Central memory CD8-positive, alpha-beta T cell (primary cell): ENCODE measurements at regions not wholly inside any gene's neighbourhood (a gene's known extent, or its start where the extent isn't known, plus 50 kb on each side); places are given as distances from the start of the nearest gene placed in this dataset.
"Not testable (repeated sequence)": the region's sequence is repeated elsewhere in the genome, so short reads cannot be mapped to it uniquely, and the experiment has no call there.

Experiments
- ATAC-seq: fragments of 150-1000 bp; cut with Tn5 transposase; replicated peaks from 2 replicates; pipeline ENCODE4 v1.10.0; 2022; ENCODE audit warnings: mild to moderate bottlenecking, moderate FRiP score, moderate number of reproducible peaks; ENCODE audit not compliant: poor library complexity, severe bottlenecking; ENCODE audit errors: extremely low read depth
- DNase-seq, 2 donors: peaks; one replicate each; pipeline ENCODE4 v3.0.0; 2021; ENCODE audit warnings: low spot score in 2 of 2
- H3K27ac Mint-ChIP-seq: one replicate; pipeline ENCODE4 v1.8.0; 2022; ENCODE audit warnings: low read depth, mild to moderate bottlenecking, moderate library complexity, mixed read lengths
- H3K27me3 Mint-ChIP-seq: one replicate; pipeline ENCODE4 v1.8.0; 2022; ENCODE audit warnings: mixed read lengths
- H3K36me3 Mint-ChIP-seq: one replicate; pipeline ENCODE4 v1.8.0; 2022; ENCODE audit warnings: mild to moderate bottlenecking, moderate library complexity, mixed read lengths; ENCODE audit not compliant: insufficient read depth
- H3K4me1 Mint-ChIP-seq: one replicate; pipeline ENCODE4 v1.8.0; 2022; ENCODE audit warnings: mixed read lengths
- H3K4me3 Mint-ChIP-seq: one replicate; pipeline ENCODE4 v1.8.0; 2022; ENCODE audit warnings: mild to moderate bottlenecking, moderate library complexity, mixed read lengths
- H3K9me3 Mint-ChIP-seq: one replicate; pipeline ENCODE4 v1.8.0; 2022; ENCODE audit warnings: mixed read lengths

DNA sequence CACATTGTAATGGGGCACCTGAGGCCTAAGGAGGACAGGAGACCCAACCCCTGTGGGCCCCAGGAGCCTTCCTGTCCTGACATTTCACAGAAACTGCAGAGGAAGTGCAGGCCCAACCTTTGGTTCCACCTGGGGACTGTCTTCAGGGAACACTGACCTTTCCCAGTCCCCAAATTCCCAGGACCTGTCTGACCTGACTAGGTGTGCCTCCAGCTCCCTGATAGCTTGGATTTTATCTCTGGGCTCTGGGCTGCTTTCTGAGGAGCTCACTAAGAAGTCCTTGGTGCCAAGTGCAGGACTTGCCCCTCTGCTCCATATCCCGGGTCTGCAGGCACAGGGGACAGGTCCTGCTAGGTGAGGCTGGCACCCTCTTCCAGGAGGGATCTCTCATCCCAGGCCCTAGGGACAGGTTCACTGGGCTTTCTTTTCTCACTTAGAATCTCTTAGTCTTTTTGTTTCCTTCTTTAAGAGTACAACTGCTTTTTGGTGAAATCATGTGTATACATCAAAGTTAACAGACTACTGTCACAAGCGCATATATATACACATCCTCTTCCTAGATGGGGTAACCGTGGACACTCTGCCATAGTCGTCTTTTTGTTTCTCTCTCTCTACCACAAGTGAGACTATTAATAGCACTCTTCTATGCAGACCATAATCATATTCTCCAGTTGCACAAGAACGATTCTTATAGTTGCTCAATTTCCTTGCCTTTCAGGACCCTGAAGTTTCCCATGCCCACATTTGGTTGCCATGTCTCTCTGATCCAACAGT, 72.0 kb upstream of the IGLL5 start:
- no peak for DNase-seq

DNA sequence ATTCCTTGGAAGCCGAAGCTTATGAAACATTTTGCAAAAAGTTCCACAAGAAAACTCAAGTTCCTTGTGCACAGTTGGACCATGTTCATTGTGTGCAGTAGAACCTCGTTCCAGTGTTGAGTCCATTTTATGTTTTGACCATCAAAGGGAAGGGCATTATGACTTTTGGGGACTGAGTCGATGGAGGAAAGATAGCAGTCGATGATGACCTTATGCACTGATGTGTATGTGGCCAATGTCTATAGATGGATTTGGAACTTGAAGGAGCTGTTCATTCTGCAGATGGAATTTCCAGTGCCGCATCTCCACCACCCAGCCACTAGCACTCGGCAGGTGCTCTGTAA, 71.5 kb upstream of the IGLL5 start:
- Mint-ChIP-seq H3K4me1 (peaks cover 90% of the 10 kb centered on the region), H3K27me3 (no peaks in the 10 kb centered on the region), H3K9me3 (no peaks in the 10 kb centered on the region), H3K36me3 (peaks cover 3% of the 10 kb centered on the region), H3K4me3 (peak overlapping the region; percentile 16), H3K27ac (peak overlapping the region; percentile 82)
- DNase-seq (no peak), ATAC-seq (no peak)

More for the DNA sequence above, 72.0 kb upstream of the IGLL5 start:
- Mint-ChIP-seq H3K4me1 (peaks cover 90% of the 10 kb centered on the region), H3K9me3 (no peaks in the 10 kb centered on the region), H3K27me3 (no peaks in the 10 kb centered on the region), H3K27ac (peak overlapping the region; percentile 82), H3K36me3 (peaks cover 3% of the 10 kb centered on the region), H3K4me3 (peak overlapping the region; percentile 16)
- peak; percentile 42 for ATAC-seq

DNA sequence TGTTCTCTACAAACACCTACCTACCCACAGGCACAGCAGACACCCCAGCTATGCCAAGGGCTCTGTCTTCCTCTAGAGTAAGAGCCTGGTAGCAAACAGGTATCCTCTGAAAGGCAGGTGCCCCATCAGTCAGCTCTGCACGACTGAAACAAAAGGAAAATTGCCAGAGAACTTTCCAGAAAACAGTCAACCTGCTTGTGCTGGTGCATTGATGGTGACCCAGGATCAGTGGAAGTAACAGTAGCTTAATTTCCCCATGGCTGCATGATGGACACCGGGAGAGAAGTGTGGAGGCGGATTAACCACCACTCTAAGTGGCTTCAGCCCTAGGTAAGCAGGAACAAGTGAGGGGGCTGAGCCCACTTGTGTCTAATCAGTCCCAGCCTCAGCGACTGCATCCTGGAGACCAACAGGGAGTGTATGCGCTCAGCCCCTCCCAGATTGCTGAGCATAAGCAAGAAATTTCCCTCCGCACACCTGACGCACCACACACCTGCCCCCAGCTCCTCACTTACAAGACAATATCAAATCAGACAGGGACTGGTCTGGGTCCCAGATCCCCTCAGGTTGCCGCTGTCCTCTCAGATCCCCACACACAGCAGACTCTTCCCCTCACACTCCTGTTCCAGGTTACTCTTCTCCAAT, 70.7 kb upstream of the IGLL5 start:
- Mint-ChIP-seq H3K36me3 (peaks cover 3% of the 10 kb centered on the region), H3K27ac (peak overlapping the region; percentile 82), H3K4me3 (peak overlapping the region; percentile 10), H3K27me3 (no peaks in the 10 kb centered on the region), H3K9me3 (no peaks in the 10 kb centered on the region), H3K4me1 (peaks cover 95% of the 10 kb centered on the region)
- ATAC-seq (no peak), DNase-seq (no peak)

DNA sequence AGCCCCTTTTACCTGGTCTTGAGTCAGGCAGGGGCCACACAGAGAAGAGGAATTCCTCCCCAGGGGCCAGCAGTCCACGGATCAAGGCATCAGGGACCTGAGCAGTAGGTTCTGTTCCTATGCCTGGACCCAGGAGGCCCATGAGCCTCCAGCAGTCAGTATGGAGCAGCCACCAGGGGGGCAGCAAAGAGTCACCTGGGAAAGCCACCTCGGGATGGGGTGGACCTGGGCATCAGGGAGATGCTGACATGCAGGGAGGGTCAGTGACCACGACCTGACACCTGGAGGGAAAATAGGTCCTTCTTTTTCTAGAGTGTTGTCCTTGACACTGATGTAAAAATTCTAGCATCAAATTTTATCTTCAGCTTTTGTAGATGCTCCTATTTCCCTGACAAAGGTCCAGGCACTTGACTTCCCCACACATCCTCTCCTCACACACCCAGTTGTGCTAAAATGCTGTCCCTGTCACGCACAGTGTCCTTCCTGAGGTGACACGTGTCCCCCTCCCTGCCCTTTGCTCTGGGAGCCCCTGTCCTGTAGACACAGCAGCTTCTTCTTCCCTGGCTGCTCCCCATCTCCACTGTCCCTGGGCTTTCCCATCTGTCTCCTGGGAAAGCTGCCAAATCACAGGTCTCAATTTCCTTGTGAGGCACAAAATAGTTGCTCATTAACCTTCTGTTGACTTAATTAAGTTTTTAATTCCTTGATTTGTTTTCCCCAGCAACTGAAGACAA, 70.0 kb upstream of the IGLL5 start:
- H3K9me3 Mint-ChIP-seq, result no peaks in the 10 kb centered on the region
- peaks cover 3% of the 10 kb centered on the region for H3K36me3 Mint-ChIP-seq
- peaks cover 96% of the 10 kb centered on the region for H3K4me1 Mint-ChIP-seq
- ATAC-seq, result no peak
- H3K27ac Mint-ChIP-seq, result peak overlapping the region; percentile 82
- DNase-seq, result no peak
- no peaks in the 10 kb centered on the region for H3K27me3 Mint-ChIP-seq
- peak overlapping the region; percentile 80 for H3K4me3 Mint-ChIP-seq

DNA sequence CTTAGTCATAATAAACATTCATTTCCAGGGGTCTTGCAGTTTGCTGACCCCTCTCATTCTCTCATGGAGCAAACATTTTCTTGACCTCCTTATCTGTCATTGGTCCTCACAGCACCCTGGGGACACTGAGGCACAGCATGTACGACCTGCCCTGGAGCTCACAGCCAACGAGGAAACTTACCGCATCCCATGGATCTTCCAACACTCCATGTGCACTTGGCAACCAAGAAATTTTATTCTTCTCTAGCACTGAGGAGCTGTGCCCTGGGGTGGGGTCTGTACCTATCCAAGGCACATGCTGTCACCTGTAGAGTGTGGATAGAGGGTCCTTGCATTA, 69.4 kb upstream of the IGLL5 start:
- peak overlapping the region; percentile 80 for H3K4me3 Mint-ChIP-seq
- H3K9me3 Mint-ChIP-seq, result no peaks in the 10 kb centered on the region
- H3K27ac Mint-ChIP-seq, result peak overlapping the region; percentile 82
- H3K36me3 Mint-ChIP-seq, result peaks cover 3% of the 10 kb centered on the region
- peaks cover 98% of the 10 kb centered on the region for H3K4me1 Mint-ChIP-seq
- DNase-seq (no peak), ATAC-seq (no peak)
- no peaks in the 10 kb centered on the region for H3K27me3 Mint-ChIP-seq

DNA sequence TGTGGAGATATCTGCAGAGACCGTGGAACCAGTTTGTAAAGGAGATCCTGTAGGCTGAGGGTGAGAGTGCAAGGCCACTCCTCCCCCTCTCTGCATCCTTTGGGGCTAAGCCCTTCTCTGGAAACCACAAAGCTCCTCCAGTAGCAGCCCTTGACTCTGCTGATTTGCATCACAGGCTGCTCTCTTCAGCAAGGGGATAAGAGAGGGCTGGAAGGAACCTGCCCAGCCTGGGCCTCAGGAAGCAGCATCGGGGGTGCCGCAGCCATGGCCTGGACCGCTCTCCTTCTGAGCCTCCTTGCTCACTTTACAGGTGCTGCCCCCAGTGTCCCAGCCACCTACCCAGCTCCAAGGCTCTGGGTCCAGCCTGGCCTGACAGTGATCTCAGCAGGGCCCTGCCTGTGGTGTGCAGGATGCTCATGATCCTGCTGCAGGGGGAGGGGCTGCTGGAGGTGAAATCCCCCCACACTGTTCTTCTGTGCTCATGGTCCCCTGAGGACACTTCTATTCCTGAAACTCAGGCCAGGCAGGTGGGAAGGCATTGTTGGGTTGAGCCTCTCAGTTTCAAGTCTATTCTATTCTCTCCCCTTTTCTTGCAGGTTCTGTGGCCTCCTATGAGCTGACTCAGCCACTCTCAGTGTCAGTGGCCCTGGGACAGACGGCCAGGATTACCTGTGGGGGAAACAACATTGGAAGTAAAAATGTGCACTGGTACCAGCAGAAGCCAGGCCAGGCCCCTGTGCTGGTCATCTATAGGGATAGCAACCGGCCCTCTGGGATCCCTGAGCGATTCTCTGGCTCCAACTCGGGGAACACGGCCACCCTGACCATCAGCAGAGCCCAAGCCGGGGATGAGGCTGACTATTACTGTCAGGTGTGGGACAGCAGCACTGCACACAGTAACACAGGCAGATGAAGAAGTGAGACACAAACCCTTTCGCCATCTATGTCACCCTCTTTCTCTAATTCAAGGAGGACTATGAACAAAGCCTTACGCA, 68.5 kb upstream of the IGLL5 start:
- Mint-ChIP-seq H3K4me3 (peak overlapping the region; percentile 80), H3K4me1 (peaks cover 99% of the 10 kb centered on the region), H3K36me3 (peaks cover 3% of the 10 kb centered on the region), H3K27me3 (no peaks in the 10 kb centered on the region), H3K27ac (peak overlapping the region; percentile 82), H3K9me3 (no peaks in the 10 kb centered on the region)
- ATAC-seq (peak; percentile 56), DNase-seq (no peak)

DNA sequence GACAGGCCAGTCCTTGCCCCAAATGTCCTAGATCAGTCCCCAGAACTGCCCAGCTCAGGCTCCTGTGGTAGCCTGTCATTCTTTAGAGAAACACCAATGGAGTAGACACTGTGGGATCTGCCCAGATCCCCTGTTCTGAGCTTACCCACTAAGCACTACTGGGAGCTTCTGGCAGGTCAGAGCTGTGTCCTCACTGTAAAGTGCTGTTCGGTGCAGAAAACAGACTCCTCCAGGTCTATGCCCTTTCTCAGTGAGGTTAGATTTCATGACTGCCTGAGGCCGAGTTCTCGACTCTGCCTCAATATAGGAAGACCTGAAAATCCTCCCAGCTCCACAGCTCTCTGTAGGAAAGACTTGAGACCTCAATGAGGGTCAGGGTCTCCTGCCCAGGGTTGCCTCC, 67.5 kb upstream of the IGLL5 start:
- Mint-ChIP-seq H3K9me3 (no peaks in the 10 kb centered on the region), H3K27ac (peak overlapping the region; percentile 82), H3K27me3 (no peaks in the 10 kb centered on the region), H3K4me3 (peak overlapping the region; percentile 80), H3K4me1 (peaks cover 91% of the 10 kb centered on the region), H3K36me3 (peaks cover 3% of the 10 kb centered on the region)
- DNase-seq, result no peak
- no peak for ATAC-seq

DNA sequence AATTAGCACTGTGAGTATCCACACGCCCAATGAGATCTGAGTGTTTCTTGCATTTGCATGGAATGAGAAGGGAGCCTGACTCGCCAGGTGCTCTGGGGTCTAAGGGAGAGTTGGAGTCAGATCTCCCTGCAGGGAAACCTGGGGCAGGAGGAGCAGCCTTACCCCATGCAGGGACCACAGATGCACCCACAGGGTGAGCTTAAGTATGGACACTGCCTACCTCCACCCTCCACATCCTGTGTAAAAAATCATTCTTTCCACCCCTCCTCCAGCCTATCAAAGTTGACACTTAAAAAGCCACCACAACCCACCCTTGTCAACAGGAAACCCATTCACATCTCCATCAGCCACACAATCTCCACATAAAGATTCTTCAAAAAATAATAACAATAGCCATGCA, 67.0 kb upstream of the IGLL5 start:
- Mint-ChIP-seq H3K27me3 (no peaks in the 10 kb centered on the region), H3K36me3 (peaks cover 3% of the 10 kb centered on the region), H3K4me3 (peak overlapping the region; percentile 80), H3K4me1 (peaks cover 91% of the 10 kb centered on the region), H3K27ac (peak overlapping the region; percentile 82), H3K9me3 (no peaks in the 10 kb centered on the region)
- ATAC-seq, result peak; percentile 88
- DNase-seq, result peak in 1 of 2 donors; percentile 53

DNA sequence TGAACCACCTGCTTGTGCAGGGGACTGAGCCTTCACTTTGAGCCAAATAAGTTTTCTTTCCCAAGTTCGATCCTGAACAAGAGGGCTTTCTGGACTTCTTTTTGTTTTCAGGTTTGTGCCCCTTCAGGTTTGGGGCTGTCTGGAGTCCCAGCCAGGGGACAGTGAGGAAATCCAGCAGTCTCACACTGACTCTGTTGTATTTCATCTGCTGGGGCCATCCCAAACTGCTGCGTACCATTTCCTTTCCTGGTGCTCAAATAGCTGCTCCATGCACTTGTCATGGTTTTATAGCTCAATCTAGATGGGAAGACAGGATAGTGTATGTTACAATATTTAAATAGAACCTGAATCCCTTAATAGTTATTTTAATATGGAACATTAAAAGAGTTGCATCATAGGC, 66.3 kb upstream of the IGLL5 start:
- H3K4me3 Mint-ChIP-seq, result peak overlapping the region; percentile 80
- peak overlapping the region; percentile 82 for H3K27ac Mint-ChIP-seq
- no peaks in the 10 kb centered on the region for H3K9me3 Mint-ChIP-seq

DNA sequence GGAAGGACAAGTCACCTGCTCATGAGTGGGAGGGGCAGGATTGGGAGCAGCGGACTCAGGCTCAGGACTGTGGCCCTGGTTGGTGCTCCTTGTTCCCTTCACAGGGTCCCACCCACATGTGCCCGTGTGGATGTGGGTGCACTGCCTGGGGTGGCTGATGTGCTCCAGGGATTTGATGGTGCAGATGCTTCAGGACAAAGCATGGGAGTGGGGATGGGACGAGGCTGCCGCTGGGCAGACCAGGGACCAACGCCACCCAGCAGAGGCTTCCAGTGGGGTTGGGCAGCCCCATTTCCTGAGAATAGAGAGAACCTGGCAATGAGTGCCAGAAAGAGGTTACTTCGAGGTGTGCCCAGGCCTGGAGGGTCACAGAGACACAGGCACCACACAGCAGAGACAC, 65.5 kb upstream of the IGLL5 start:
- no peaks in the 10 kb centered on the region for H3K27me3 Mint-ChIP-seq
- ATAC-seq (no peak), DNase-seq (no peak)
- H3K9me3 Mint-ChIP-seq, result no peaks in the 10 kb centered on the region
- peak overlapping the region; percentile 55 for H3K4me3 Mint-ChIP-seq
- peaks cover 3% of the 10 kb centered on the region for H3K36me3 Mint-ChIP-seq
- H3K27ac Mint-ChIP-seq, result peak overlapping the region; percentile 82
- H3K4me1 Mint-ChIP-seq, result peaks cover 86% of the 10 kb centered on the region

More for the DNA sequence above, 66.3 kb upstream of the IGLL5 start:
- no peak for DNase-seq
- H3K27me3 Mint-ChIP-seq, result no peaks in the 10 kb centered on the region
- H3K36me3 Mint-ChIP-seq, result peaks cover 3% of the 10 kb centered on the region
- peaks cover 89% of the 10 kb centered on the region for H3K4me1 Mint-ChIP-seq
- ATAC-seq, result no peak

DNA sequence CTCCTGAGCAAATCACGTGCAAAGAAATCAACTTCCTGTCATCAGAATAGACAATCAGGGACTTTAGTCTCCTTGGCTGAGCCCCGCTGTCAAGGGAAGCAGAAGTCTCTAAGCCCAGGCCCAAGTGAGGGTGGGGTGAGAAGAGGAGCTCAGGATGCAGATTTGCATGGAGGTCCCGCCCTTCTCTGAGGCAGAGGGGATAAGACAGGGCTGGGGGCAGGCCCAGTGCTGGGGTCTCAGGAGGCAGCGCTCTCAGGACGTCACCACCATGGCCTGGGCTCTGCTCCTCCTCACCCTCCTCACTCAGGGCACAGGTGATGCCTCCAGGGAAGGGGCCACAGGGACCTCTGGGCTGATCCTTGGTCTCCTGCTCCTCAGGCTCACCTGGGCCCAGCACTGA, 65.1 kb upstream of the IGLL5 start:
- peaks cover 86% of the 10 kb centered on the region for H3K4me1 Mint-ChIP-seq
- H3K36me3 Mint-ChIP-seq, ATAC-seq, H3K9me3 Mint-ChIP-seq, H3K27me3 Mint-ChIP-seq, DNase-seq: not testable (repeated sequence)
- peak overlapping the region; percentile 82 for H3K27ac Mint-ChIP-seq
- peak overlapping the region; percentile 55 for H3K4me3 Mint-ChIP-seq
